GM18868 (cell line): ENCODE measurements at regions not wholly inside any gene's neighbourhood (a gene's known extent, or its start where the extent isn't known, plus 50 kb on each side); places are given as distances from the start of the nearest gene placed in this dataset.
A peak's percentile ranks its signal among the peaks of the same experiment; 100 is the strongest.
"Not testable (repeated sequence)": the region's sequence is repeated elsewhere in the genome, so short reads cannot be mapped to it uniquely, and the experiment has no call there.

ENCODE experiments used
- ATAC-seq: cut with Tn5 transposase; IDR thresholded peaks from one replicate; pipeline ENCODE4 v1.9.1; 2021; ENCODE audit warnings: mild to moderate bottlenecking, moderate library complexity; ENCODE audit not compliant: unreplicated experiment

DNA sequence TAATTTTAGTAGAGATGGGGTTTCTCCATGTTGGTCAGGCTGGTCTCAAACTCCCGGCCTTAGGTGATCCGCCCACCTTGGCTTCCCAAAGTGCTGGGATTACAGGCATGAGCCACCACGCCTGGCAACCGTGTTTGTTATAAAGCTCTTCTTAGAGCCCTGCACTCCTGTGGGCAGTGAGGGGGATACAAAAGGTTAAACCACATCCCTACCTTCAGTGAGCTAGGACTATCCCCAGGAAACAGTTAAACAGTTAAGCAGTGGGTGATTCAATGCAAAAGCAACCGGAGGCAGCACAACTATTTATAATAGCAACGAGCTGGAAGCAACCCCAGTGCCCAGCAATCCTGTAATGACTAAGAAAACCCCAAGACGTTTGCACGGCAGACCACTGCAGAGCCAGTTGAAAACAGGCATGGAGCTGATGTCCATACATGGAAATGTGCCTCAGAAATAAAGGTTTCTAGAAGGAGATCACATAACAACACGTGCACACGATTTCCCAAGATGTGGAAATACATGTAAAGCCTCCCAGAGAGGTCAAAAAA is 107.2 kb upstream of the LYZL2 start:
- ATAC-seq, result peak; percentile 80

DNA sequence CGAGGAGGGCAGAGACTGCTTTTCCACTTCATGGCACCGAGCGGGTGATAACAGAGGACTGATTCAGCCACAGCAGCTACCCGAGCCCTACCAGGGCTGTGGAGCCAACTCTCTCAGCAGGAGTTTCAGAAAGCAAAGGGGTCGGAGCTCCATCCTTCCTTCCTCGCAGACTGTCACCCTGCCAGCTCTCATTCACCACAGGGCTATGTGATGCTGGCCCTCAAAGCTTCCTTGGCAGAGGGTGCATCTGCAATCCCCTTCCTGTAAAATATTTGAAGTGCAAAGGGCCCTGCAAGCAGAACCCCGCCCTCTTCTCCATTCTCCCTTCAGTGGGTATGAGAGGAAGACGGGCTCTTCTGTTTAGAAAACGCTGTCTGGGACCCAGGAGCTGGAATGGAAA is 105.3 kb upstream of the LYZL2 start:
- no peak for ATAC-seq

DNA sequence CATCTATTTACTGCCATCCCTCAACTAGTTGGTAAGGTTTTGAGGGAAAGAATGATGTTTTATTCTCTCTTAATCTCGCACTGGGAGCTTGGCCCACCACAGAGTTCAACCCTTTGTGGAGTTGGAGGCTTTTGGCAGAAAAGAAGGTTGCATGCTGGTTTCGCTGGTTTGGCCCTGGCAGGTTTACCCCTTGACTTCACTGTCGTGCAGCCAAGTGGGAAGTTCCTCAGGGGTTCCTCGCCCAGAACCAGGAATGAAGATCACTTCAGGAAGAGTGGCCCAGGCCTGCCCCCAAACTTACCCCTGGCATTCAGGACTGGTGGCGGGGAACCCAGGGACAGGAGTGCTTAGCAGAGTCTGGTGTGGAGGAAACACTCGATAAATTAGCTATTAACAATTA is 103.1 kb upstream of the LYZL2 start:
- no peak for ATAC-seq

DNA sequence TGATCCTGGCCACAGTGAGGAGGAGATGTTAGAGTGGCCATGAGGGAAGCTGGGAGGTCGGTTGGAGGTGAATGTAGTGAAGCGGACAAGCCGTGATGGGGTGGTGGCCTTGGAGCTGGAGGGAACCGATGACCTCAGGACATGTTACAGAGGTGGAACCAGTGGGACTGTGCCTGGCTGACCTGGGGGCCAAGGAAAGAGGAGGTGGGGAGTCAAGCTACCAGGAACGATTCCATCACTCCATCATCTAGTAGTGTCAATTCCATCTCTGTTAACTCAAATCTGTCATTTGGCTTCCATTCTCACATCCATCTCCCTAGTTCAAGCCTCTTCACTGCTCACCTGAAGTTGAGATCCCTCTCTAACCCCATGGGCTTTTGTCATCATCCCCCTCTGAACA is 102.4 kb upstream of the LYZL2 start:
- no peak for ATAC-seq

DNA sequence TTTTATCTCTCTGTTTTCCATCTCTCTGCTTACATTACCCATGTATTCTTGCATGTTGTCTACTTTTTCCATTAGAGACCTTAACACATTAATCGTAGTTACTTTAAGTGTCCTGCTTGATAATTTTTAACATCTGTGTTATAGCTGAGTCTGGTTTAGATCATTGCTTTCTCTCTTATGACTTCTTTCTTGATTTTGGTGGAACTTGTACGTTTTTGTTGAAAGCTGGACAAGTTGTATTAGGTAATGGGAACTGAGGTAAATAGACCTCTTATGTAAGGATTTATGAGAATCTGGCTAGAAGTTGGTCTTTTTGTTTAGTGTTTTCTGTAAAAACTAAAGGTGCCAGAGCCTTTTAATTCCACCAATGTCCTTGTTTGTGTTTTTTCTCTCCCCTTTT is 100.8 kb upstream of the LYZL2 start:
- no peak for ATAC-seq

DNA sequence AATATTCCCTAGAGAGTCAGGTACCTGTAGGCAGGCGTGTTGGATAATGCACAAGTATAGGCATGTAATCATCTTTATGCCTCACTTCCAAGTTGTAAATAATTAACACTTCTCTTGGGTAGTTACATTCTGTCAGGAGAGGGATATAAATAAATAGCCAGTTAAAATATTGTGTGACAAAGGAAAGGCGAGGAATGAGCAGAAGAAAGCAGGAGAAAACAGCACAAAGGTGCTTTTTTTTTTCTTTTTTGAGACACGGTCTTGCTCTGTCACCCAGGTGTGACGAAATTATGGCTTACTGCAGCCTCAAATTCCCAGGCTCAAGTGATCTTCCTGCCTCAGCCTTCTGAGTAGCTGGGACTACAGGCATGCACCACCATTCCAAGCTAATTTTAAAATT is 99.2 kb upstream of the LYZL2 start:
- ATAC-seq, result no peak

DNA sequence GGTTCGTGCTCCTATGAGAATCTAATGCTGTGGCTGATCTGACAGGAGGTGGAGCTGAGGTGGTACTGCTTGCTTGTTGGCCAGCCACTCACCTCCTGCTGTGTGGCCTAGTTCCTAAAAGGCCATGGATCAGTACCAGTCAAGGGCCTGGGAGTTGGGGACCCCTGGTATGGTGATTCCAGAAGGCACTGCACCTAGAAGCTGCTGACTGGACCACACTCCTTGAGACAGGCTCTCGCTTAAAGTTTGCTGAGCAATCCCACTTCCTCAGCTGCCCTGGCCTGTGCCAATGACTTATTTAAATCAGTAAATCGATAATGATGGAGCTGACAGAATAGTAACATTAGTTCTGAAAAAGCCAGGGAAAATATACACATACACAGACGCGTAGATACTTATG is 98.6 kb upstream of the LYZL2 start:
- no peak for ATAC-seq

DNA sequence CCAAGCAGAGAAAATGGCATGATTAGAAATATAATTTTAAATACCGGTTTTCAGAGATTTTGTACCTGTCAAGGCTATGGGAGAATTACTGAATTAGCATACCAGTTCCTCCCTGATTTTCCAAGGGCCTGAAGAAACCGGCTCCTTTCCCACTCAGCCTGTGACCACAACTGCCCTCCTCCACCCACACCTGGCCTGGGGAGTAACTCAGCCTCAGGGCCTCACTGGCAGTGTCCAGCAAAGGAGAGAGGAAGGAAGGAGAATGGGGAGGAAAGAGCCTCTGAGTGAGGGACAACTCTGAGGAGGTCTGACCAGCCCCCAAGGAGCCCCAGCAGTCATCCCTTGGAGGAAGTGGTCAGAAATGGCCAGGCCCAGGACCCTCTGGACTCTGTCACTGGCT is 98.0 kb upstream of the LYZL2 start:
- ATAC-seq, result no peak

DNA sequence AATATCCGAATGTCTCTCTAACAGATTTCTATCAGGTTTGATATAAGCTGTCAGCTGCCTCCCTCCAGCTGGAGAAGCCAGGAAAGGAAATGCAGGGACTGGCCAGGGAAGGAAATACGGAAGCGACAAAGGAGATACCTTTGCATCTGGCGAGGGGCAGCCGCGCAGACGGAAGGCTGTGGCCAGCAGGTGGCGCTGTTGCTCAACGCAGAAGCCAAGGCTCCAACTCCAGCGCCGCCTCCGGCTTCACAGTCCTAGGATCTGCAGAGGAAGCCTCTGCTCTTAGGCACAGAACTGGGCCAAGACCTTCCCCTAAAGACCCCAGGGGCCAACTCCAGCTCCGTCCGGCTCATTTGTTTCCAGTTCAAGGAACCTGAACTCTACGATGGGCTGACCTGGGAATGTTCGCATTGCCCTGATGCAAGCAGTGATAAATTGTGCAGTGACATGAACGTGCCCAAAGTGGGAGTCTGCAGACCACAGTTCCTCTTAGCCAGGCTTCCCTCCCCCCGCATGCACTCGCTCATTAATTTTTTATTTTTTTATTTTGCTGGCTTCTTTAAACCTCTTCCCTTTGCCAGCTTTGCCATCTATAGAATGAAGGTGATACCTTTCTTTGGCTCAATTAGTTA is 97.3 kb upstream of the LYZL2 start:
- ATAC-seq, result peak; percentile 83

DNA sequence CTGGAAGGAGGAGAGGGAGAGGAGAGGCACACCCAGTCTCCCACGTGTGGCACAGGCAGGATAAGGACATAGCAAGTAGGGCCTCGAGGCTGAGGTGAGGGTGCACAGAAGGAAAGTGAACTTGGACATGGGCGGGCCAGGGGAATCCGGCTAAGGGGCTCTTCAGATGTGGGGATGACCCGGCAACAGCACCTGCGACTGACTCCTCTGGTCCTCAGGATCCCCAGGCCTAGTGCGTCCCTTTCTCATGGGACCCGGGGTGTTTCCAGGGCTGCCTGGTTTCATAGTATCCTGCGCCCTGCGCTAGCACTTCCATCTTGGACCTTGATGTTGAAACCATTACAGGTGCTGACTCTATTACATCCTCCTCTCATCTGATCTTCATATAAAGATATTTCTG is 96.1 kb upstream of the LYZL2 start:
- ATAC-seq, result no peak

DNA sequence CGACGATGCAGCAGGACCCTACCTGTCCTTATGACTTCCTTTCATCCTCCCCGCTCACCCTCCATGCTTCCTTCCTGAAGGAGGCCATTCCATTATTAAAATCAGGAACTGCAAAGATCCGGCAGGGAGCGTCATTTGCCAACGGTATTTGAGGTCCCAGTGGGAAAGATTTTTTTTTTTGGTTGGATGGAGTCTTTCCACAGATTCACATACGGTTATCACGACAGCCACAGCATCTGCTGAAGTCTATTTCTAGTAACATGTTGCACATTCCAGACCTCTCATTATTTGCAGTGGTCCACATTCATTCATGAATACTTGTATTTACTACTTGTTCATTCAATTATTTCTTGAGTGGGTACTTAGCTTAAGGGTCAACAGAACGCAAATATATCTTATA is 94.7 kb upstream of the LYZL2 start:
- ATAC-seq, result no peak

DNA sequence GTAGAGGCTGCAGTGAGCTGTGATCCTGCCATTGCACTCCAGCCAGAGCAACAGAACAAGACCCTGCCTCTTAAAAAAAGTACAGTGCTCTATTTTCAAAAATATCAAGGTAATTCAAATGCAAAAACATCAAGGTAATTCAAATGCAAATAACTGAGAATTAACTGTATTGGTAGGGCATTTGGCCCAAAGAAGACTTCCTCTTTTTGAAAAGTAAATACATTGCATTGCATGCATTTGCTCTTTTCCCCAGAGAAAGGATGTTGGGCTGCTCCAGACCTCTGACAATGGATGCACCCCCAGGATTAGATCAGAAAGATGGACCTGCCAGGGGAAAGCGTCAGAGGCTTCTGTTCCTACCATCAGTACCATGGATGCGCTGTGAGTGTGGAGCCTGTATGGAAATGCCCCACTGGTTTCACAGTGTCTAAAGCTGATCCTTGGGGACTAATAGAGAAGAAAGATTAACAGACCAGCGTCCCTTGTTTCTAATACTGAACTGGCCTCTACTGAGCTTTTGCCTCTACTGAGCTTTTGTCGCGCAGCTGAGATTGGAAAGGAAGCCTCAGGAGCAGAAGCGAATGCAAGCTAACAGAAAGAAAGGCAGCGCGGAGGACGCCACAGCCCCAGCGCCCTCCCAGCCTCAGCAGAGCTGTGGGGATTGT is 93.5 kb upstream of the LYZL2 start:
- no peak for ATAC-seq

DNA sequence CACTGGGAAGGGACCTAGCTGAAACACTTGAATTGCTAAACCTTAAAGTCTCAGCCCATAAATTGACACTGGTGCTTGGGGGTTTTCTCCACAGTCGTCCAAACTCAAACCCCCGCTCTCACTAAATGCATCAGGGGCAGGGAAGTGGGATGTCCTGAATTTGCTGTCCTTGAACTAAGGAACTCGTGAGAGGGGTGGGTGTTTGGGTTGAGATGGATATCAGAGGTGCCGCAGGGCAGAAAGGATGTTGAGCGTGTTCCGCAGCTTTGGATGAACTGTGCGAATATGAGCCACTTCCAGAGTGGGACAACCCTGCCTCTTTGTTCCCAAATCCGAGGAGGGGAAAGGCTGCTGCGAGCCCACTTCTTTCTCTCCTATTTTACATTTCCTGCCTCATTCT is 90.3 kb upstream of the LYZL2 start:
- ATAC-seq, result no peak

DNA sequence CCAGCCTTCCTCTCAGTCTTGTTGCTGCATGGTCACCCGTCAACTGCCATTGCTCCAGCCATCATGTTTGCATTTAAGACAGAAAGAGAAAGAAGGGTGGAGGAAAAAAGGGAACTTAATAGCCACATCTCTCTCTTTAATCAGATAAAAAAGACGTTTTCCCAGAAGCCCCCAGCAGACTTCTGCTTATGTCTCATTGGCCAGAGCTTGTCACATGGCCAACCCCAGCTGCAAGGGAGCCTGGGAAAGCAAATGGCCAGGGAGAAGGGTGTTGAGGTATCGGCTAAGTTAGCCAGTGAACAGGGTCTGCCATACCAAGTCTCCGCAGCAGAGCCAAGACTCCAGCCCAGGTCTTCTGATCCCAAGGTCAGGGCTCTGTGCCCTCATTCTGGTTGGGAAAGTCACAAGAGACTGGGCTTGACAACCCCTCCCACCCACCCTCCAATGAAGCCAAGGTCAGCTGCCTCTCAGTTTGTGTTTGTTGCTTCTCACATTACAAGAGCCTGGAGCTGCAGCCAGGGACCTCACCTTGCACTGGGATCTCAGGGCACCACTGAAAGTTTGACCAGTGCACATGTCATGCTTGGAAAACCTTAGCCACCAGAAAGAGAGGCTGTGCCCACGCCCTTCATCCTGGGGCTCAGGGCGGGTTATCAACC is 80.3 kb upstream of the LYZL2 start:
- ATAC-seq, result no peak

DNA sequence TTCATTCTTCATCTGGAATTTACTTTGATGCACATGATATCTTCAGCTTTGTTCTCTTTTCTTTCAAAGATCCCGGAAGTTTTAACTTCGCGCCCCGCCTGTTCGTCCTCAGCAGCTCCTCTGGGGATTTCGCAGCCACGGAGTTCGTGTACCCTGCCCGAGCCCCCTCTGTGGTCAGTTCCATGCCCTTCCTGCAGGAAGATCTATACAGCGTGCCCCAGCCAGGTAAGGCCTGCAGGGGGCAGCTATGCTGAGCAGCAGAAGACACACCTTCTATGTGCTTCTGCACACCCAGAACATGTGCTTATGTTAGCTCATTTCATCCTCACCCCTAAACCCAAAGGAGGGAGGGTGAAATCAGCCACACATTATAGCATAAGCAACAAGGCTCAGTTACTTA is 79.7 kb upstream of the LYZL2 start:
- ATAC-seq, result no peak

DNA sequence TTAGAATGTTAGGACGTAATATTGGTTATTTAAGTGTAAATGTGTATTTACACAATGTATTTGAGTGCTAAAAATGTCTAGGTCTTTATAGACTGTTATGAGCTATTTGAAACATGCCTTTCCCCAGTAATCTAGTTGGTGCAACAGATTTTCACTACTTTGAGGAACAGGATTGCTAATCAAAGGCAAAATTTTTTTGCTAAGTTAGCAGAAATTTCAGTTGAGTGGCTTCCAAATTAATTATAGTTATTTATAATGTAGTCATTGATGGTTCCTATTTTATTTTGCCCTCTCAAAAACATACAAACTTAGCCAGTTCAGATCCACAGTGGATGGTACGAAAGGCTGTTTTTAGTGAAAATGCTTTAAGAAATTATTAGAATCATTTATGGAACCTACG is 78.7 kb upstream of the LYZL2 start:
- ATAC-seq, result no peak

DNA sequence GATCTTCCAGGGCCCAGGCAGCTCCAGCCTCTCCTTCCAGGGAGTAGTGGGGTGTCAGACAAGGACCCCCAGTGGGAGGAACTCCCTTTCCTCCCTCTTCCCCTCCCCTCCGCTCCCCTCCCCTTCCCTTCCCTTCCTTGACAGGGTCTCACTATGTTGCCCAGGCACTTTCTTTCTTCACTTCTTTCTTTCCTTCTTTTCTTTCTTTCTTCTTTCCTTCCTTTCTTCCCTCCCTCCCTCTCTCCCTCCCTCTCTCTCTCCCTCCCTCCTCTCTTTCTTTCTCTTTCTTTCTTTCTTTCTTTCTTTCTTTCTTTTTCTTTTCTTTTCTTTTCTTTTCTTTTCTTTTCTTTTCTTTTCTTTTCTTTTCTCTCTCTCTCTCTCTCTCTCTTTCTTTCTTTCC is 76.6 kb upstream of the LYZL2 start:
- not testable (repeated sequence) for ATAC-seq

DNA sequence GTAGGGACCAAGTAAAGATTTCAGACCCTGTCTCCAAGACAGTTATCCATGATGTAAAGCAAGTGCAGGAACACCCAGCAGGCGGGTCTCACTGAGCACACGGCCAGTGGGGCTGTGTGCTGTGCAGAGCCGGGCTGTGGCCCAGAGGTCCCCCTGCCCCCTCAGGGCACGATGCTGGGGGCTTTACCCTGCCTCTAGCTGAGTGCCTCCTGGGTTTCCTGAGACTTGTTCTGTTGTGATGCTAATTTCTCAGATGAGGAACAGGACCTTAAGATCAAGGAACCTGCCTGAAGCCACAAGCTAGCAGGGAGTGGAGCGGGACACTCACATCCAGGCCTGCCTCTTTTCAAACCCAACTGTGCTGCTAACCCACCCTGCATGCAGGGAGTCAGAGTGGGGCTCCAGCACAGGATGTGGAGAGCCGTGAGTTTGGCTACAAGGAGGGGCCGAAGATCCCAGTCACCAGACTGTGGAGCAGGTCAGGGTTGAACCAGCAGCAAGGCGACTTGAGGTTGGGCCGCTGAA is 76.1 kb upstream of the LYZL2 start:
- peak; percentile 18 for ATAC-seq

DNA sequence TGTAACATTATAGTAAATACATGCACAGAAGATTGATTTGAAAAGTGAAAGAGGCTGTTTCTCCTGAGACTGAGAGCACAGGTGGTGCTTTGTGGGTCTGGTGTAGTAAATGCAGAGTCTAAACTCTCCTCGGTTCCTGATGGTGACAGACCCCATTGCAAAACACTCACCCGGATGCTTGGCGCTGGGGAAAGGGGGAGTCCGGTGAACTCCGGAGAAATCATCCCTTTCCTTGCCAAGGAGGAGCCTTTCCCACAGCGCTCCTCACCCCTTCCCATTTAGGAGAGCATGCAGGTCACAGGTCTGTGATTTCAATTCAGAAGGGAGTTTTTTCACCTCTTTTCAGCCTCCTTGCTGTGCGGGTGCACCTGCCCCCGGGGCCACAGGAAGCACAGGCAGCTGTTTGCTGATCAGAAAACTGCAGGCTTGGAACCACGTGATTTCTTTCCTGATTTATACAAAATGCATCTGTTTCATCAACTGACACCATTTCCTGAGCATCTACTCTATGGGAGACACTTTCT is 75.6 kb upstream of the LYZL2 start:
- peak; percentile 51 for ATAC-seq

DNA sequence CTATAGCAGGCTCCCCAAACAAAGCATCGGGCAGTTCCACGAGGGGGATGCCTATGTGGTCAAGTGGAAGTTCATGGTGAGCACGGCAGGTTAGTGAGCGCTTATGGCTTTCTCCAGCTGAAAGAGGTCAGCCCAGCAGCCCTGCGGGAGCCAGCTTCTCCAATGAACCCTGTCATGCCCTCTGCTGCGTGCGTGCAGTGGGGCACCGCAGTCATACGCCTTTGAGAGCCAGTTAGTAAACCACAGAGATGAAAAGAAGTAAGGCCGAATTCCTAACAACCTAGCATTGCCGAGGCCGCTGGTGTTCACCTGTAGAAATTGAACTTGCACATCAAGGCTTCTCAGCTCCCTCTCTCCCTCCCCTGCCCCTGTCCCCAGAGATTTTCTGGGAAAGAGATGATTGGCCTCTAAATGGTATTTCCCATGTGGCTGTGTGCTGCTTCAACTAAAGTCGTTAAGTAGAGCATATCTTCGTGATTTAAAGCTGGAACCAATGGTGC is 75.1 kb upstream of the LYZL2 start:
- ATAC-seq, result peak; percentile 5

DNA sequence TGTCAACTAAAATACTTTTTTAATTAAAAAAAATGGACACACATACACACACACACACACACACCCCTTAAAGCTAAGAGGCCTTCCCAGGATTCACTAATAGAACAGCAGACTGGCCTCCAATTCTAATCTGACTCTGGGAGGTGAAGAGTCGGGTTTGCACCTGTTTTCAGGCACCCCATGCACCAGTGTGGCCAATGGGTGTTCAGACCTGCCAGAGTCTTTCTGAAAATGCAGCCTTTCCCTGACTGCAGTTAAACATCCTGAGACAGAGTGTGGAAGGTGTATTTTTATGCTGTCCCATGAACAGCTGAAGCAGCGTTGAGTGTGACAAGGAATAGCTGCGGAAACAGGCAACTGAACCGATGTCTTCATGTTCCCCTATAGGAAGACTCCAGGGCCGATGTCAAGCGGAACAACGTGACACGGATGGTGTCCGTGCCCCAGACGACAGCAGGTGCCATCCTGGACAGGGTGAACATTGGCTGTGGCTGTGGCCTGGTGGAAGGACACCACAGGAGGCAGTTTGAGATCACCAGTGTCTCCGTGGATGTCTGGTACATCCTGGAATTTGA is 74.6 kb upstream of the LYZL2 start:
- ATAC-seq, result no peak
